ENCODE measurements at regions not wholly inside any gene's neighbourhood (a gene's known extent, or its start where the extent isn't known, plus 50 kb on each side); places are given as distances from the start of the nearest gene placed in this dataset.

GRCh38 chr19:30781519-30781918, 409.3 kb downstream of the ZNF536 start:
- no peak for DNase-seq (ENCODE audit: low read depth)

DNA sequence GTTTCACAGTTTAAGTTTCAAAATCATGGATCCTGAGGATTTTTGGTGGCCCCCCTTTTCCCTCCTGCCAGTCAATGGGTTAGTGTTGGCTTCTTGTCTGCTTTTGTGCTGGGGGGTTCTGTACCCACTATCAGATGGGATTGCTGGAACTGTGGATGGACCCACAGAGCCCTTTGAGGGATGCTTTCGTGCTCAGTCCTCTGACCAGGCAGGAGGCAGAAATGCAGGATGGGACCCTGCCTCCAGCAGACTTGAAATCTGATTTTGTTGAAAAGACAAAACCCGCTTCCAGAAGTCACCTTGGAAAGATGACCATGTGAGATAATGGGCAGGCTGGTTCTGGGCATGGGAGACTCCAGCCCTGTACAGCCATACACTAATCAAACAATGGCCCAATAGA, 408.9 kb downstream of the ZNF536 start:
- DNase-seq (ENCODE audit: low read depth), result no peak

GRCh38 chr19:30780456-30780855, 408.3 kb downstream of the ZNF536 start:
- no peak for DNase-seq (ENCODE audit: low read depth)

- DNase-seq (ENCODE audit: low read depth), result no peak
Observed at GRCh38 chr19:30780032-30780431, 407.8 kb downstream of the ZNF536 start.

DNA sequence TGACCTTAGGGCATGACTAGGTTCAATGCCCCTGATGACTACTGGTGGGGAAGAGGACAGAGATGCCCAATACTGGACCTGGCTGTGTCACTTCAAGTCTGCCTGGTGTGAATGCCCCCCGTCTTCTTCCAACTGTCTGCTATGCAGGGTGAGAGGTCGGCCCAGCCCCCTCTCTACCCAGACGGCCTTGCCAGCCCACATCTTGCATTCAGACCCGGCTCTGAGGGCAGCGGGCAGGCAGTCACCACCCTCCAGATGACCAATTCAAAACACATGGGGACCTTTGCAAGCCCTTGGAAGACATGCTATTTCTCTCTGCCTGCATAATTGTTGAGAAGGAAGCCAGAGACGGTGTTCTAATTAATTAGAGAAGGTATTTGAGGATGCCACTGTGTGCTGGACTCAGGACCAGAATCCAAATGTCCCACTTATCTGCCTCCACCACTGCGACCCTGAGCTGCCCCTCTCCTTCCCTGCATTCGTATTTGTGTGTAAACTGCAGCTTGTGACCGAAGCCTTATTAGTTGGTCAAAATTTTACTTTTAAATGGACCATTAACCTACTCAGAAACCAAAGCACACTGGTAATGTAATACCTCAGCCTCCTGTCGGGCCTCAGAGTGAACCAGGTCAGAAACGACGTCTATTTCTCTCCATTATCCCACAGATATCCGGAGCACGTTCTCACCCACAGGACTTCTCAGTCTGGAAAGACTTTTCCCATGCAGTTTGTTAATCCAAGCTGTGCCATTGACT, 407.0 kb downstream of the ZNF536 start:
- no peak for DNase-seq (ENCODE audit: low read depth)

DNA sequence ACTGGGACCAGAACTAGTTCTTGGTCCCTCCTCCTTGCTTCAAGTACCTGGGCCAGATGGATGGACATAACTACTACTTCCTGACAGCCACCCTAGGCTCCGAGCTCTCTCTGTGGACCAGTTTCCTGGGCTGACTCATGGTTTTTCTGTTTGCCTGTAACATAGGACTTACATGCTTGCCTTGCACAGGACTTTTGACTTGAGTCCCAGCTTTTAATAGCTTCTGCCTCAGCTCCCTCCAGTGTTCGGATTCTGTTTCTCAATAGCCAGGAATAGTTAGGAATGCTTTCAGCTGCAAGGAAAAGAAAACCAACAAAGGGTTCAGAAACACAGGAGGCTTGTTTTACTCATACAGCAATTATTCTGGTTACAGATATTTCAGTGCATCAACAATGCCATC, 405.9 kb downstream of the ZNF536 start:
- no peak for DNase-seq (ENCODE audit: low read depth)

- no peak for DNase-seq (ENCODE audit: low read depth)
Observed at GRCh38 chr19:30775956-30776355, 403.8 kb downstream of the ZNF536 start.

GRCh38 chr19:30774252-30774766, 402.1 kb downstream of the ZNF536 start:
- no peak for DNase-seq (ENCODE audit: low read depth)

DNA sequence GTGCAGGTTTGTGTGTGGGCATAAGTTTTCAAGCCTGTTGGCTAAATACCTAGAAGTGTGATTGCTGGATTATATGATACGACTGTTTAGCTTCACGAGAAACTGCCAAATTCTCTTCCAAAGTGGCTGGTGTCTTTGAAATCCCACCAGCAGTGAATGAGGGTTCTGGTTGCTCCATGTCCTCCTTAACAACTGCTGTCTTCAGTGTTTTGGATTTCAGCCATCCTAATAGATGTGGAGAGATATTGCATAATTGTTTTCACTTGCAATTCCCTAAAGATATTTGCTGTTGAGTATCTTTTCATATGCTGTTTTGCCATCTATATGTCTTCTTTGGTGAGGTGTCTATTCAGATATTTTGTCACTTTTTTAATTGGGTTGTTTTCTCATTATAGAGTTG, 390.5 kb downstream of the ZNF536 start:
- no peak for DNase-seq (ENCODE audit: low read depth)

DNA sequence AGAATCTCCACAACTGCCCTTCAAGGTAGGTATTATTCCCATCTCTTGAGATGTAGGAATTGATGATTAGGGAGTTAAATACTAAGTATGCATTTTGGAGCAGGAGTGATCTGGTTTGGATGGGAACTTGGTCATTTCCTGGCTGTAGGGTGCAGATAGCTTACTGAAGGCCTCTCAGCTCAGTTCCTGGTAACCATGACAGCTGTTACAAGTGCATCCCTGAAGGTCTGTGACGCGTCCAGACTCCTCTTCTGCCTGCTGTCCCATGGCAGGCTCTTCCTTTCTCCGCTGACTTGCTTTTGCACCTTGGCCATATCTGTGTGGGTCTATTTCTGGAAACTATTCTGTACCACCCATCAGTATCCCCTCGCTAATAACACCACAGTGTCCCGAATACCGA, 387.8 kb downstream of the ZNF536 start:
- DNase-seq (ENCODE audit: low read depth), result no peak

- no peak for DNase-seq (ENCODE audit: low read depth)
Observed at GRCh38 chr19:30757837-30758617, 385.8 kb downstream of the ZNF536 start.

GRCh38 chr19:30757104-30757836, 385.1 kb downstream of the ZNF536 start:
- no peak for DNase-seq (ENCODE audit: low read depth)

DNA sequence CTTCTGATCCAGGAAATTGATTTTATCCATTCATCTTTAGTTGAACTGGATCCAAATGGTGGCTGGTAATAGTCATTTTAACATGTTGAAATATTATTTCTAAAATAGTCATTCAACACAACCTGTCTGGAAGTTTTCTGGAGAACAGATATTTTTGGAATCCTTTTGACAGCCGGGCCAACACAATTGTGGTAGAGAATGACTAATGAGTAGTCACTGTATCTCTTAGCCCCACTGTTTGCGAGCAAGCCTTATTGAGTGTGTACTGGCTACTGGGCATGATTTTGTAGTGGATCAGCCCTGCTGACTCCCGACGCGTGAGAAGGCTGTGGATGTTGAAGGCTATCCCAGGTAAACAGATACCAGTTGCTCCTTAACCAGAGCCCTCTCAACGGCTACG, 383.4 kb downstream of the ZNF536 start:
- no peak for DNase-seq (ENCODE audit: low read depth)

DNA sequence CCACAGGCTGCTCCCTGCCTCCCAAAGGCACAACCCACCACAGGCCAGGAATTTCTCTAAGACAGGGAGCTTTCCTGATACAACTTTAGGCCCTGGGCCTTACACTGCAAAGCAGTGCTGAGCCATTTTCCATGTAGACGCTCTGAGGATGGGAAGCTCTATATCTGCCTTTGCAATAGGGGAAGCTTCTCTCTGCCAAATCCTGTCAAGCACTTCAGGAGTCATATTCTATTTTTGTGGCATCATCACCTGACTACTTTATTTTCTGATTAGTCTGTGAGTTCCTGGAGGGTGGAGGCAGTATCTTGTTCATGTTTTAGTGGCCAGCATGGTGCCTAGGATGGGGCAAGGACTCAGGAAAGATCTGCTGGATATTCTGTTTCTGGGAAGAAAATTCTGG, 382.0 kb downstream of the ZNF536 start:
- no peak for DNase-seq (ENCODE audit: low read depth)

GRCh38 chr19:30752876-30753275, 380.7 kb downstream of the ZNF536 start:
- DNase-seq (ENCODE audit: low read depth), result no peak

GRCh38 chr19:30752201-30752600, 380.0 kb downstream of the ZNF536 start:
- no peak for DNase-seq (ENCODE audit: low read depth)

- no peak for DNase-seq (ENCODE audit: low read depth)
Observed at GRCh38 chr19:30745476-30745985, 373.3 kb downstream of the ZNF536 start.

DNA sequence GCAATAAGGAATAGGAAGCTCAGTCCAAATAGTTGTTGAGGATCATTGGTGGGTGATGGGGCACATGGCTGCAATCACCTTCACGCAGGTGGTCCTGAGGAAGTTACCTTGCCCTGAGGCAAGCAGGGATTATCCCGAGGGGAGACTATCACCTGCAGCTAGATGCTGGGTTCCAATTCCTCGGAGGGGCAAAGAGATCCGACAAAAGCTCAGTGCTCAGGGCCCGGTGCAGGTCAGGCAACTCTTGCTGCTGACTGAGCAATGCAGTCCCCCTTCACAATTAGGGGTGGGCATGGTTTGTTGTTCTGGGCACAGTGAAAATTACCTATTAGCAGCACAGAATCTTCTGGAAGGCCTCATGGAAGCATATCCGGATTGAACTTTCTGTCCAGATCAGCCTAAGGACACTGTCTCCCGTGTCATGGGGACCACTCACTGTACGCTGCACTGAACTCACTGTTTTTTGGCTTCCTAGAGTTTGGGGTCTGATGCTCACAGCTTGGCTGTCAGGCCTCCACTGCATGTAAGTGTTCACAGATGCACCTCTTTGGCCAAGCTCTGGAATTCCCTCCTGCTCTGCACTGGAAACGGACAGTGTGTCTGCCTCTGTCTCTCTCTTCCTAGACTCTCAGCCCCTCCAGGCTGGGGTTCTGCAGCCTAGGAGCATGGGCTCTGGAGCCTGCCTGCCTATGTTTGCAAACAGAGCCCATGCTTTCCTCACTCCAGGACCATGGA, 372.7 kb downstream of the ZNF536 start:
- no peak for DNase-seq (ENCODE audit: low read depth)

- DNase-seq (ENCODE audit: low read depth), result no peak
Observed at GRCh38 chr19:30743702-30744101, 371.5 kb downstream of the ZNF536 start.

GRCh38 chr19:30743011-30743410, 370.8 kb downstream of the ZNF536 start:
- DNase-seq (ENCODE audit: low read depth), result no peak

- DNase-seq (ENCODE audit: low read depth), result no peak
Observed at GRCh38 chr19:30742406-30742938, 370.3 kb downstream of the ZNF536 start.
